GM23248 (cell line): ENCODE measurements at regions not wholly inside any gene's neighbourhood (a gene's known extent, or its start where the extent isn't known, plus 50 kb on each side); places are given as distances from the start of the nearest gene placed in this dataset.
"Not testable (repeated sequence)": the region's sequence is repeated elsewhere in the genome, so short reads cannot be mapped to it uniquely, and the experiment has no call there.

Experiments
- DNase-seq: peaks from one replicate; pipeline ENCODE4 v3.0.0-alpha.2; 2015
- H2AFZ ChIP-seq: fragments of 200-600 bp; sonication (generic); 2 replicates; pipeline ENCODE4 v1.6.1; 2016; ENCODE audit warnings: antibody characterized with exemption
- H3F3A ChIP-seq: fragments of 200-600 bp; sonication (generic); 2 replicates; pipeline ENCODE4 v1.6.1; 2016; ENCODE audit warnings: mild to moderate bottlenecking, antibody characterized with exemption, mixed run types; ENCODE audit not compliant: insufficient read depth
- H3K27ac ChIP-seq: fragments of 200-600 bp; sonication (generic); 2 replicates; pipeline ENCODE4 v1.5.1; 2016; ENCODE audit warnings: mild to moderate bottlenecking
- H3K27me3 ChIP-seq: fragments of 200-600 bp; sonication (generic); replicated peaks from 2 replicates; pipeline ENCODE4 v1.6.1; 2016; ENCODE audit warnings: mild to moderate bottlenecking; ENCODE audit not compliant: insufficient read depth
- H3K36me3 ChIP-seq: fragments of 200-600 bp; sonication (generic); 2 replicates; pipeline ENCODE4 v1.6.1; 2016; ENCODE audit warnings: low read depth, mild to moderate bottlenecking
- H3K4me1 ChIP-seq: fragments of 200-600 bp; sonication (generic); 2 replicates; pipeline ENCODE4 v1.6.1; 2016; ENCODE audit warnings: mild to moderate bottlenecking; ENCODE audit not compliant: insufficient read depth
- H3K4me2 ChIP-seq: fragments of 200-600 bp; sonication (generic); one replicate; pipeline ENCODE4 v1.6.1; 2016; ENCODE audit warnings: mild to moderate bottlenecking; ENCODE audit not compliant: unreplicated experiment
- H3K4me3 ChIP-seq: fragments of 200-600 bp; sonication (generic); 2 replicates; pipeline ENCODE4 v1.5.1; 2016; ENCODE audit warnings: mild to moderate bottlenecking
- H3K79me2 ChIP-seq: fragments of 200-600 bp; sonication (generic); 2 replicates; pipeline ENCODE4 v1.6.1; 2016; ENCODE audit warnings: mild to moderate bottlenecking; ENCODE audit not compliant: insufficient read depth
- H3K9ac ChIP-seq: fragments of 200-600 bp; sonication (generic); 2 replicates; pipeline ENCODE4 v1.6.1; 2016; ENCODE audit warnings: mild to moderate bottlenecking
- H3K9me2 ChIP-seq: fragments of 200-600 bp; sonication (generic); 2 replicates; pipeline ENCODE4 v1.6.1; 2016; ENCODE audit warnings: mixed run types, mild to moderate bottlenecking, moderate library complexity; ENCODE audit not compliant: insufficient read depth
- H3K9me3 ChIP-seq: fragments of 200-600 bp; sonication (generic); one replicate; pipeline ENCODE4 v1.6.1; 2017; ENCODE audit warnings: low read depth
- H4K20me1 ChIP-seq: fragments of 200-600 bp; sonication (generic); 2 replicates; pipeline ENCODE4 v1.6.0; 2016; ENCODE audit not compliant: insufficient read depth
- EZH2 ChIP-seq: fragments of 200-600 bp; sonication (generic); IDR thresholded peaks from 2 replicates; pipeline ENCODE4 v1.6.1; 2018; ENCODE audit warnings: antibody characterized with exemption, mild to moderate bottlenecking; ENCODE audit not compliant: insufficient read depth, poor library complexity, severe bottlenecking
- EZH2phosphoT487 ChIP-seq: fragments of 200-600 bp; sonication (generic); IDR thresholded peaks from 2 replicates; pipeline ENCODE4 v1.6.1; 2018; ENCODE audit warnings: antibody characterized with exemption, moderate library complexity, mild to moderate bottlenecking, low read depth; ENCODE audit not compliant: insufficient read depth
- WGBS, 2 experiments: methylation state at CpG; one replicate each; pipeline ENCODE4 v1.1.6; 2015 to 2017; ENCODE audit warnings: low lambda C conversion rate in 2 of 2, low coverage in 1 of 2; ENCODE audit errors: missing lambda C conversion rate in 2 of 2; 5-methylcytosine and 5-hydroxymethylcytosine counted together
- in situ Hi-C: fragments of 300-500 bp; cut with MboI; formaldehyde crosslinking; loops from 2 replicates; pipeline ENCODE4 v1.15.0; 2020

- no peaks in the 10 kb centered on the region for H3K4me1 ChIP-seq
- TF ChIP-seq EZH2 (no peak), EZH2phosphoT487 (no peak)
- H3K27me3 ChIP-seq: no peaks in the 10 kb centered on the region
- no peaks in the 10 kb centered on the region for H3K79me2 ChIP-seq
- H3K9ac ChIP-seq: no peak overlapping the region
- DNase-seq: no peak
- H2AFZ ChIP-seq: no peak overlapping the region
- H4K20me1 ChIP-seq: no peaks in the 10 kb centered on the region
- no peak overlapping the region for H3K4me3 ChIP-seq
- H3F3A ChIP-seq: no peaks in the 10 kb centered on the region
- no peaks in the 10 kb centered on the region for H3K9me3 ChIP-seq
- no peaks in the 10 kb centered on the region for H3K9me2 ChIP-seq
- WGBS, 2 experiments: 89 to 98% methylated on average over 4 to 5 of the region's 5 CpGs
- H3K36me3 ChIP-seq: no peaks in the 10 kb centered on the region
- in situ Hi-C loops: no loop called here
- no peak overlapping the region for H3K4me2 ChIP-seq
- no peak overlapping the region for H3K27ac ChIP-seq
These were observed 82.6 kb upstream of the UBE2E1 start for GRCh38 chr3:23723141-23723540.

DNA sequence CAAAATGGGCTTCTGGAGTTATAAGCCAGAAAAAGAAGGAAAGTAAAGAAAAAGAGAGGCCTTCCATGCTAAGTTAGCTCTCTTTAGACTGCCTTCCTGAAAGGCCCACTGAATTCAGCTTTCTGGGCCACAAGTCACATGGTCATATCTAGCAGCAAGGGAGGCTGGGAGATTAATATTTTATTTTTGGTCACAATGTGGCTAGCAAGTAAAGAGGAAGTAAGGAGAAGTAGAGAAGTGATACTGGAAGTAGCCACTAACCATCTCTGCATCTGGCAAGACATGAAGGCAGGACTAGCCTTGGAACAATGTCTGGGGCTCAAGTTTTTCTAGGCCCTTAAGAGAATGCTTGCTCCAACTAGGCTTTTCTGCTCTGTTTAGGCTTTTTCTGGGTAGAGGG, 81.8 kb upstream of the UBE2E1 start:
- Histone ChIP-seq H3K9me3 (no peaks in the 10 kb centered on the region), H3K9ac (no peak overlapping the region), H3F3A (no peaks in the 10 kb centered on the region), H3K4me1 (no peaks in the 10 kb centered on the region), H3K36me3 (no peaks in the 10 kb centered on the region), H3K27me3 (no peaks in the 10 kb centered on the region), H4K20me1 (no peaks in the 10 kb centered on the region), H3K9me2 (no peaks in the 10 kb centered on the region), H3K79me2 (no peaks in the 10 kb centered on the region), H3K4me3 (no peak overlapping the region), H3K27ac (no peak overlapping the region), H3K4me2 (no peak overlapping the region), H2AFZ (no peak overlapping the region)
- no peak for DNase-seq
- in situ Hi-C loops: no loop called here
- TF ChIP-seq EZH2phosphoT487 (no peak), EZH2 (no peak)

DNA sequence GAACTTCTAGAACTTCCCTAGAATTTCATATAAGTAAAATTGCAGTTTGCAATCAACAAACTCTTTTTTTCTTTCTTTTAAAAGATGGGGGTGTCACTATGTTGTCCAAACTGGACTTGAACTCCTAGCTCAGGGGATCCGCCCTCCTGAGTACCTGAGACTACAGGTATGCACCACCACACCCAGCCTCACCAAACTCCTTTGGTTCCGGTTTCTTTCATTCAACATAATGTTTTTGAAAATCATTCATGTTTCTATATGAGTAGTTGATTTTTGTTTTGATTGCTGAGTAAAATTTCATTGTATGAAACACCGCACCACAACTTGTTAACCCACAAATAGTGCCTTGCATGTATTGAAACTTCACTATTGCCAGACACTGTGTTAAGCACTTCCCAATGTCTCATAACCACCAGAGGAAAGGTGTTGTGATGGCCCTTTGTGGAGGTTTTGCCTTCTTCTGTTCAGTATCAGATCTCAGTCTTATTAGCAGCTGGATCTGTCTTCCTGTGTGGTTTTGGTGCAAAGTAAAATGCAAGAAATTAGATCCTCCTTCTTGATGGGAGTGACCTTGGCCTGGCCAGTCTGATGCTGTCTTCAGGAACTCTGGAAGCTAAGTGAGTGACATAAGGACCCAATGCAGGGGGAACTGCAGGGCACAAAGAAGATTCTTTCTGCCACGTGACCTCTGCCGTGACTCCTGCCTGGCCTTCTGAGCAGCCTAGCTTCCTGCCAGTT, 78.8 kb upstream of the UBE2E1 start:
- Histone ChIP-seq H3K79me2 (no peaks in the 10 kb centered on the region), H3K27ac (no peak overlapping the region), H3K4me2 (no peak overlapping the region), H3K9me3 (no peaks in the 10 kb centered on the region), H3K36me3 (no peaks in the 10 kb centered on the region), H3K9me2 (no peaks in the 10 kb centered on the region), H3K27me3 (no peaks in the 10 kb centered on the region), H3K4me1 (no peaks in the 10 kb centered on the region), H3K4me3 (no peak overlapping the region), H4K20me1 (no peaks in the 10 kb centered on the region), H3K9ac (no peak overlapping the region), H2AFZ (no peak overlapping the region), H3F3A (no peaks in the 10 kb centered on the region)
- 77 to 81% methylated on average over 5 of the region's 5 CpGs for WGBS, 2 experiments
- TF ChIP-seq EZH2phosphoT487 (no peak), EZH2 (no peak)
- DNase-seq: no peak
- in situ Hi-C loops: no loop called here

DNA sequence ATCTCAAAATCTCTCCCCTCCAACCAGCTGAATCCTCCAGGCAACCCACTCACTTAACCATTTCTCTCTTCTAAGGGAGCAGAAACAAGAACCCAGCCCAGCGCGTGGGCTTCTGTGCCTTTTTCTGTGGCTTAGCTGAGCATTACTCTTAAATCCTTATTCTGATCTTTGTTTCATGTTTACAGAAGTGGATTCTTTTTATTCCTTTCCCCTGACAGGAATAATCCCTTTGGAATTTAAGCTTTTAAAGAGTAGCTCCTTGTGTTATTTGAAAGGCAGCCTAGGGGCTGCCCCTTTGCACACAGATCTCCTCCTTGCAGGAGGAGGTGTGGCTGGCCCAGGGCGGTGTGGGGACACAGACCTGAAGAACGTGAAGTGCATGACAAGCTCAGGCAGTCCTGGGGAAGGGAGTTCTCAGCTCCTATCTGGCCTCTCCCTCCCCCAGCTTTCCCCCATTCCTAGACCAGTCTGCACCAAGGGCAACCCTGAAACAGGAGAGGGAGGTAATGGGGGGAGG, 77.1 kb upstream of the UBE2E1 start:
- Histone ChIP-seq H3K27me3 (no peaks in the 10 kb centered on the region), H3K4me3 (no peak overlapping the region), H3K79me2 (no peaks in the 10 kb centered on the region), H2AFZ (no peak overlapping the region), H4K20me1 (no peaks in the 10 kb centered on the region), H3K9ac (no peak overlapping the region), H3K36me3 (no peaks in the 10 kb centered on the region), H3K4me1 (no peaks in the 10 kb centered on the region), H3K9me2 (no peaks in the 10 kb centered on the region), H3F3A (no peaks in the 10 kb centered on the region), H3K4me2 (no peak overlapping the region), H3K27ac (no peak overlapping the region), H3K9me3 (no peaks in the 10 kb centered on the region)
- in situ Hi-C loops: no loop called here
- DNase-seq: no peak
- TF ChIP-seq EZH2: no peak
- no peak for TF ChIP-seq EZH2phosphoT487
- WGBS, 2 experiments: 81% methylated on average over 4 of the region's 4 CpGs

GRCh38 chr3:23729362-23729761, 76.4 kb upstream of the UBE2E1 start:
- H3K9ac ChIP-seq, H4K20me1 ChIP-seq, H3K79me2 ChIP-seq, H3K4me2 ChIP-seq, H3K36me3 ChIP-seq, DNase-seq, H3K27ac ChIP-seq, H3K4me3 ChIP-seq, H3K4me1 ChIP-seq, H3K9me3 ChIP-seq, H3K27me3 ChIP-seq, H2AFZ ChIP-seq, in situ Hi-C loops, H3F3A ChIP-seq, H3K9me2 ChIP-seq: not testable (repeated sequence)
- WGBS, 2 experiments: 86 to 87% methylated on average over 6 of the region's 6 CpGs
